ENCODE measurements at regions not wholly inside any gene's neighbourhood (a gene's known extent, or its start where the extent isn't known, plus 50 kb on each side); places are given as distances from the start of the nearest gene placed in this dataset.

DNA sequence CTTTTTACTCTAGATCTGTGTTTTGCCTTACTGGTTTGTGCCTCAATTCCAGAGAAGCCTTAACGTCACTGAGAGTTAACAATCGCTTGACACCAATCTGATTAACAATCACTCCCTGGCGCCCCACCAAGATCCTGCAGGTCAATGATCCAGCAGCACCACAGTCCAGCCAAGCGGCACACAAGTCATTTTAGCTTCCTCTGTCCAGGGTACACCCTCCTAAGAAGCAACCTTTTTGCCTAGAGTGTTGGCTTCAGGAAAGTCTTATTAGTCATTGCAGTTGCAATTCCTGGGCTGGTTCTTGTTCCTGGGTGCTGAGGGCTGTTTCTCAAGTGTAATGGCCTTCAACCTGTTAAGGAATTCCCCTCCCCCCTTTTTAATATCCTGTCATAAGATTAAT, 323.0 kb upstream of the USP25 start:
- TF ChIP-seq ZFX (IDR thresholded peaks at IDR 0.05; ENCODE audit: borderline replicate concordance): no peak
- TF ChIP-seq, protein P1, sequence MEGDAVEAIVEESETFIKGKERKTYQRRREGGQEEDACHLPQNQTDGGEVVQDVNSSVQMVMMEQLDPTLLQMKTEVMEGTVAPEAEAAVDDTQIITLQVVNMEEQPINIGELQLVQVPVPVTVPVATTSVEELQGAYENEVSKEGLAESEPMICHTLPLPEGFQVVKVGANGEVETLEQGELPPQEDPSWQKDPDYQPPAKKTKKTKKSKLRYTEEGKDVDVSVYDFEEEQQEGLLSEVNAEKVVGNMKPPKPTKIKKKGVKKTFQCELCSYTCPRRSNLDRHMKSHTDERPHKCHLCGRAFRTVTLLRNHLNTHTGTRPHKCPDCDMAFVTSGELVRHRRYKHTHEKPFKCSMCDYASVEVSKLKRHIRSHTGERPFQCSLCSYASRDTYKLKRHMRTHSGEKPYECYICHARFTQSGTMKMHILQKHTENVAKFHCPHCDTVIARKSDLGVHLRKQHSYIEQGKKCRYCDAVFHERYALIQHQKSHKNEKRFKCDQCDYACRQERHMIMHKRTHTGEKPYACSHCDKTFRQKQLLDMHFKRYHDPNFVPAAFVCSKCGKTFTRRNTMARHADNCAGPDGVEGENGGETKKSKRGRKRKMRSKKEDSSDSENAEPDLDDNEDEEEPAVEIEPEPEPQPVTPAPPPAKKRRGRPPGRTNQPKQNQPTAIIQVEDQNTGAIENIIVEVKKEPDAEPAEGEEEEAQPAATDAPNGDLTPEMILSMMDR (IDR thresholded peaks at IDR 0.05): no peak
- no peak overlapping the region for H3K27ac ChIP-seq

DNA sequence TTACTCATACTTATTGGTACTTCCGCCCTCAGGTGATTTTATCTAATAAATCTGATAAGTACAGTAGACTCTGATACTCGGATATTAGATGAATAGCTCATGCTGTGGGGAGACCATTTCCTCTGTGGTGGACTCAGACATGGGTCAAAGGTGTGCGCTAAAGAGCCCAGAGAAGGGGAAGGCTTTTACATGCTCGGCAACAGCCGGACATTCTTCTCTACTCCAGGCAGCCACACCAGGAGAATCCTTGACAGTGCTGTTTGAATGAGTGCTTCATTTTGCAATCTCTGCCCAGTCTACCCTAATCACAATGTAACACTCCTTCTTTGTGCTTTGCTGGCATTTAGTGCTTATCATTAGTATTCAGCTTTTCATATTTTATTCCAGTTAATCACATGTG, 322.2 kb upstream of the USP25 start:
- no peak overlapping the region for H3K27ac ChIP-seq
- no peak for TF ChIP-seq ZFX (IDR thresholded peaks at IDR 0.05; ENCODE audit: borderline replicate concordance)
- TF ChIP-seq, protein P1 (IDR thresholded peaks at IDR 0.05): no peak

DNA sequence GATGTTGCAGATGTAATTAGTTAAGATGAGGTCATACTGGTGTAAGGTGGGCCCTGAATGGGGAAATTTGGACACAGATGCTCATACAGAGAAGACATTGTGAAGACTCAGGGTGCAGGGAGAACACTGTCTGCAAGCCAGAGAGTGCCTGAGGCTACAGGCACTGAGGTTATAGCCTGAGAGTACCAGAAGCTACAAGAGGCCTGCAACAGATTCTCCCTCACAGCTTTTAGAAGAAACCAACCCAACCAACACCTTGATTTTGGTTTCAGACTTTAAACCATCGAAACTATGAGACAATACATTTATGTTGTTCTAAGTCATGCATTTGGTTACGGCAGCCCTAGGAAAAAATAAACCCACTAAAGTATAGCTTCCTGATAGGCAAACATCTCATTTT, 321.7 kb upstream of the USP25 start:
- no peak for TF ChIP-seq ZFX (IDR thresholded peaks at IDR 0.05; ENCODE audit: borderline replicate concordance)
- TF ChIP-seq, protein P1 (IDR thresholded peaks at IDR 0.05): no peak
- H3K27ac ChIP-seq: no peak overlapping the region

DNA sequence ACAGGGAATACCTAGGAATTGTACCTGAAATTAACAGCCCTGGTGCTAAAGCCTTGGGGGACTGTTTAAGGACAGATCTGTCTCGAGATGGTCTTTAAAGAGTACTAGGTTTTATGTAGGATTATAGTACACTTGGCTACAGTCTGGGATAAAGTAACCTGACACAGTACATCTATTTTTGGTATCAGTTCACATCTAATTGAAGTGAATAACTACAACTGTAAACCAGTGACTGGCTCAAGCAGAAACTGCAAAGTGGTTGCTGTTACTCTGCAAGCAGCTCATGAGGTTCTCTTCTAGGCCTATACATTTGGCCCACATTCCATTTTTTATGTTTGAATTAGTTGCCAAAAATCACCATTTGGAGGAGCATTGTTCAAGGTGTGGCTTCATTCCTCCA, 320.8 kb upstream of the USP25 start:
- H3K27ac ChIP-seq: no peak overlapping the region
- no peak for TF ChIP-seq ZFX (IDR thresholded peaks at IDR 0.05; ENCODE audit: borderline replicate concordance)
- TF ChIP-seq, protein P1 (IDR thresholded peaks at IDR 0.05): no peak

DNA sequence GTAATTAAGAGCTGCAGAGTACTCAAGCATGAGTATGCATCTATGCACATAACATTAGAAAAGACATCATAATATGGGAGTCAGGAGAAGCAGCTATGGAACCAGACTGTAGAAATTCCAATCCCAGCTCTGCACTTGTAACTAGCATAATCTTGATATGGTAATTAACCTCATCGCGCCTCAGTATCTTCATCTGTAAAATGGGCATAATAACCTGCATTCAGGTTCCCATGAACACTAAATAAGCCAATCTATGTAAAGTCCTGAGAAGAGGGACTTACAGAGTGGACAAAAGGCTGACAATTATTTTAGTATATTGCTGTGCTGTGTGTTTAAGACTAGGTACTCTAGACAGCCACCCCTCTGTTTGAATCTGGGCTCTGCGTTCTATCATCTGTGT, 318.9 kb upstream of the USP25 start:
- H3K27ac ChIP-seq: no peak overlapping the region
- TF ChIP-seq, protein P1 (IDR thresholded peaks at IDR 0.05): no peak
- no peak for TF ChIP-seq ZFX (IDR thresholded peaks at IDR 0.05; ENCODE audit: borderline replicate concordance)

DNA sequence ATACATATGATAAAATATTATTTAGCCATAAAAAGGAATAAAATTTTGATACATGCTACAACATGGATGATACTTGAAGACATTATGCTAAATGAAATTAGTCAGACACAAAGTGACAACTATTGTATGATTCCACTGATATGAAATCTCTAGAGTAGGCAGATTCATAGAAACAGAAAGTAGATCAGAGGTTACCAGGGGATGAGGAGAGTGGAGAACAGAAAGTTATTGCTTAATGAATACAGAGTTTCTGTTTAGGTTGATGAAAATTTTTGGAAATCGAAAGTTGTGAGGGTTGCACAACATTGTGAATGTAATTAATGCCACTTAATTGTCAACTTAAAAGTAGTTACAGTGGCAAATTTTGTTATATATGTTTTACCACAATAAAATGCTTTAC, 315.7 kb upstream of the USP25 start:
- TF ChIP-seq ZFX (IDR thresholded peaks at IDR 0.05; ENCODE audit: borderline replicate concordance): no peak
- TF ChIP-seq, protein P1 (IDR thresholded peaks at IDR 0.05): no peak
- no peak overlapping the region for H3K27ac ChIP-seq

DNA sequence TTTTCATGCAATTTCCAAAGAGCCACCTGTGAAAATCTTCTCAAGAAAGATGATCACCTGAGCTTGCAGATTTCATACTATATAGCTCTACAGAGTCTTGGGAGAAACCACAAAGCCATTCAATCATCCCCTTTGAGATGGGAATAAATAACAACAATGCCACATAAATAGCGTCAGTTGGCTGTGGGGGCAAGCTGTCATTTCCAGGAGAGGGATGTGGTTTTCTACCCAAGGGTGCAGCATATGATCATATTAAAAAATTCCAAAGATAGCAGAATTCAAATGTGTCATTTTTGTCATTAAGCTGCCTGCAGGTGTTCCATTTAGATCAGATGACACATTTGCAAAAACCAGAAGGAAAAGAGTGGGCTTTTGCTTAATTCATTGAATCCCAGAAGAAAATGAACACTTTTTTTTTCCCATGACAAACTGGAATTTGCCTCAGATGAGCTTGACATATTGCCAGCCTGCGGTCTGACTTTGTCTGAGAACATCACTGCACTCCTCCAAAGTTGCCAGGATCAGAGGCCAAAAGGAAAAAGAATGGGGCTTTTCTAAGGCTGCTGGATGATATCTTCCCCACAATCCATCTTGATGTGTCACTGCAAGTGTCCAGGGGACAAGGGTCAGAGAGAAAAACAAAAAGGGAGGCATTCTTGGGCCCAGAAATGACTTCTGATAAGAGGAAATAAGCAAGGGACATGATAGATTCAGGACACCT, 314.1 kb upstream of the USP25 start:
- no peak overlapping the region for H3K27ac ChIP-seq

More for the DNA sequence above, 314.1 kb upstream of the USP25 start:
- TF ChIP-seq, protein P1 (IDR thresholded peaks at IDR 0.05): no peak
- TF ChIP-seq ZFX (IDR thresholded peaks at IDR 0.05; ENCODE audit: borderline replicate concordance): no peak
